ENCODE measurements at regions not wholly inside any gene's neighbourhood (a gene's known extent, or its start where the extent isn't known, plus 50 kb on each side); places are given as distances from the start of the nearest gene placed in this dataset.

GRCh38 chr13:74040200-74040599 lies 94.0 kb downstream of the KLF12 start:
- peak; percentile 34 for DNase-seq

- no peak for DNase-seq
These were observed 94.5 kb downstream of the KLF12 start for GRCh38 chr13:74039667-74040066.

GRCh38 chr13:74039154-74039553 lies 95.0 kb downstream of the KLF12 start:
- DNase-seq = no peak

- no peak for DNase-seq
These were observed 96.4 kb downstream of the KLF12 start for GRCh38 chr13:74037762-74038161.

- no peak for DNase-seq
These were observed 97.8 kb downstream of the KLF12 start for GRCh38 chr13:74036373-74036772.

- no peak for DNase-seq
These were observed 98.3 kb downstream of the KLF12 start for GRCh38 chr13:74035896-74036295.

GRCh38 chr13:74032325-74032724 lies 101.9 kb downstream of the KLF12 start:
- DNase-seq = no peak

GRCh38 chr13:74027161-74027779 lies 106.9 kb downstream of the KLF12 start:
- no peak for DNase-seq

GRCh38 chr13:74026753-74027152 lies 107.5 kb downstream of the KLF12 start:
- DNase-seq = no peak

- no peak for DNase-seq
These were observed 108.8 kb downstream of the KLF12 start for GRCh38 chr13:74025369-74025768.

- DNase-seq = no peak
These were observed 109.3 kb downstream of the KLF12 start for GRCh38 chr13:74024856-74025255.

GRCh38 chr13:74024314-74024713 lies 109.9 kb downstream of the KLF12 start:
- DNase-seq = no peak

- no peak for DNase-seq
These were observed 110.7 kb downstream of the KLF12 start for GRCh38 chr13:74023484-74023883.

GRCh38 chr13:74021505-74021904 lies 112.7 kb downstream of the KLF12 start:
- no peak for DNase-seq

- no peak for DNase-seq
These were observed 116.2 kb downstream of the KLF12 start for GRCh38 chr13:74018062-74018431.

- DNase-seq = no peak
These were observed 116.7 kb downstream of the KLF12 start for GRCh38 chr13:74017301-74018061.

GRCh38 chr13:74015137-74015536 lies 119.1 kb downstream of the KLF12 start:
- no peak for DNase-seq

- no peak for DNase-seq
These were observed 125.0 kb downstream of the KLF12 start for GRCh38 chr13:74009100-74009668.

- DNase-seq = no peak
These were observed 127.5 kb downstream of the KLF12 start for GRCh38 chr13:74006666-74007065.

GRCh38 chr13:74005320-74006157 lies 128.7 kb downstream of the KLF12 start:
- DNase-seq = no peak

- no peak for DNase-seq
These were observed 130.1 kb downstream of the KLF12 start for GRCh38 chr13:74004109-74004508.

GRCh38 chr13:74003374-74003773 lies 130.8 kb downstream of the KLF12 start:
- no peak for DNase-seq

GRCh38 chr13:74000876-74001275 lies 133.3 kb downstream of the KLF12 start:
- DNase-seq = no peak

GRCh38 chr13:73998631-73999030 lies 135.6 kb downstream of the KLF12 start:
- DNase-seq = no peak
